Stomach (tissue), 8 donors: ENCODE measurements at regions not wholly inside any gene's neighbourhood (a gene's known extent, or its start where the extent isn't known, plus 50 kb on each side); places are given as distances from the start of the nearest gene placed in this dataset.
"Not testable (repeated sequence)": the region's sequence is repeated elsewhere in the genome, so short reads cannot be mapped to it uniquely, and the experiment has no call there.

Source experiments
- DNase-seq, 2 donors: peaks; one replicate each; pipeline versions ENCODE4 v3.0.0 to v3.0.0-alpha.2; 2013 to 2019
- H3K27ac ChIP-seq, 5 donors: fragments of 200-600 bp in 4 of 5; sonication (generic) in 4 of 5; one replicate each; pipeline ENCODE4 v1.5.1; 2013 to 2019; ENCODE audit warnings: mild to moderate bottlenecking in 1 of 5, moderate library complexity in 1 of 5
- H3K27me3 ChIP-seq, 3 donors: fragments of 200-600 bp; sonication (generic); one replicate each; pipeline ENCODE4 v1.5.1; 2017 to 2019; ENCODE audit warnings: mixed run types in 1 of 3
- H3K36me3 ChIP-seq, 4 donors: fragments of 200-600 bp; sonication (generic); 1 replicate in 3 of 4; 2 replicates in 1 of 4; pipeline ENCODE4 v1.5.1; 2016 to 2019
- H3K4me1 ChIP-seq, 4 donors: fragments of 200-600 bp; sonication (generic); one replicate each; pipeline ENCODE4 v1.5.1; 2016 to 2019
- H3K4me3 ChIP-seq, 4 donors: fragments of 200-600 bp; sonication (generic) in 3 of 4; one replicate each; pipeline ENCODE4 v1.5.1; 2016 to 2019; ENCODE audit warnings: mild to moderate bottlenecking in 1 of 4
- H3K9me3 ChIP-seq, 4 donors: fragments of 200-600 bp; sonication (generic); one replicate each; pipeline ENCODE4 v1.5.1; 2016 to 2019
- CTCF ChIP-seq, 7 experiments: fragments of 450-650 bp in 4 of 7; fragments of 200-600 bp in 3 of 7; sonication (generic) in 3 of 7; IDR thresholded peaks; one replicate each; pipeline ENCODE4 v1.5.1; 2016 to 2019; ENCODE audit warnings: antibody characterized with exemption in 7 of 7, control low read depth in 2 of 7, mild to moderate bottlenecking in 1 of 7
- EP300 ChIP-seq: sonication (generic); formaldehyde crosslinking; IDR thresholded peaks from one replicate; pipeline ENCODE4 v1.6.1; 2017; ENCODE audit warnings: antibody characterized with exemption
- POLR2A ChIP-seq, 4 donors: fragments of 450-650 bp; IDR thresholded peaks; one replicate each; pipeline ENCODE4 v1.6.1; 2016; ENCODE audit warnings: antibody characterized with exemption in 4 of 4, control low read depth in 2 of 4, mild to moderate bottlenecking in 1 of 4, moderate library complexity in 1 of 4
- WGBS, 5 donors: extraction: QIAGEN DNeasy Blood & Tissue Kit in 3 of 5; methylation state at CpG; one replicate each; pipeline versions ENCODE4 v1.1.5 to v1.1.7; 2013 to 2018; 5-methylcytosine and 5-hydroxymethylcytosine counted together
- intact Hi-C: fragments of 100-400 bp; cut with DNase I; formaldehyde crosslinking; loops from one replicate; pipeline ENCODE4 v1.15.1; 2023; ENCODE audit warnings: low total_unique reads
- small RNA-seq, 4 donors: library from RNA; depleted of rRNA; stranded (forward); fragments of <200 nt; gene quantifications; one replicate each; pipeline ENCODE3, GENCODE V24; 2016
- donor health status: healthy with polysubstance abuse.
- donor health status: Bipolar disorder and iron deficiency.
- donor health status: healthy.

DNA sequence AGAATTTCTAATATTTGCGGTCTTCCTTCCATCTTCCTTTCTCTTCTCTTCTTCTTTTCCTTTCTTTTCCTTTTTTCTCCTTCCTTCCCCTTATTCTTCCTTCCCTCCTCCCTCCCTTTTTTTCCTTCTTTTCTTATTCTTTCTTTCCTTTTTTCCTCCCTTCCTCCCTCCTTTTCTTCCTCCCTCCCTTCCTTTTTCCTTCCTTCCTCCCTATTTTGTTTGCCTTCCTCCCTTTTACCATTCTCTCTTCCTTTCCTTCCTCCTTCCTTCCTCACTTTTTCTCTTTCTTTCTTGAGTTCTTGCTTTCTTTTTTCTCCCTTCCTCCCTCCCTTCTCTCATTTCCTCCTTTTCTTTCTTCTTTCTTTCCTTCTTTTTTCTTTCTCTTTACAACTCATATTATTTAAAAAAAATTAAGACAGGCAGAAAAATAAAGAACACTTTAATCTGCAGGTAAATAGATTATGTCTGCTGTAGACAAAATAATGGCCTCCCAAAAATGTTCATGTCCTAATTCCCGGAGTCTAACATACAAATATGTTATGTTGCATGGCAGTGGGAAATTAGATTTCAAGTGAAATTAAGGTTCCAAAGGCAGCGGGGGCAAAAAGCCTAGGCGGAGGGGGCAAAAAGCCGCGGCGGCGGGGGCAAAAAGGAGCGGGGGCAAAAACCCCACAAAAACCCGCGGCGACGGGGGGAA lies 152.4 kb downstream of the ANKRD30BL start:
- DNase-seq = no peak
- 10 to 15% (median 12%) methylated on average over 13 of the region's 13 CpGs for WGBS, 5 donors
- intact Hi-C loops = no loop called here
- Histone ChIP-seq H3K4me3 (peak overlapping the region; percentile 38 to 44 (median 40)), H3K4me1 (peaks cover 0 to 11% (median 7%) of the 10 kb centered on the region in 4 donors), H3K36me3 (no peaks in the 10 kb centered on the region), H3K27me3 (peaks cover 0 to 36% (median 15%) of the 10 kb centered on the region in 3 donors), H3K27ac (no peak overlapping the region), H3K9me3 (no peaks in the 10 kb centered on the region)
- no peak for TF ChIP-seq EP300

GRCh38 chr2:131990751-131991150 lies 171.0 kb downstream of the ANKRD30BL start:
- H3K9me3 ChIP-seq, DNase-seq, H3K4me1 ChIP-seq, H3K27ac ChIP-seq, H3K4me3 ChIP-seq, H3K36me3 ChIP-seq, H3K27me3 ChIP-seq, intact Hi-C loops: not testable (repeated sequence)
- 30 to 78% (median 38%) methylated on average over 1 of the region's 1 CpG for WGBS, 5 donors

GRCh38 chr2:131966671-131967070 lies 195.1 kb downstream of the ANKRD30BL start:
- H3K4me1 ChIP-seq, intact Hi-C loops, H3K36me3 ChIP-seq, H3K27ac ChIP-seq, H3K4me3 ChIP-seq, DNase-seq, H3K27me3 ChIP-seq: not testable (repeated sequence)
- whole genome bisulfite sequencing, 5 donors = 74 to 83% (median 79%) methylated on average over 9 to 10 of the region's 10 CpGs
- peaks cover 0 to 12% (median 6%) of the 10 kb centered on the region in 4 donors for H3K9me3 ChIP-seq

- Histone ChIP-seq H3K27me3 (no peaks in the 10 kb centered on the region), H3K9me3 (peaks cover 0 to 12% (median 6%) of the 10 kb centered on the region in 4 donors), H3K4me1 (no peaks in the 10 kb centered on the region), H3K4me3 (no peak overlapping the region), H3K27ac (no peak overlapping the region), H3K36me3 (no peaks in the 10 kb centered on the region)
- no peak for DNase-seq
- no peak for TF ChIP-seq EP300
- no peak for TF ChIP-seq POLR2A (IDR thresholded peaks at IDR 0.05)
- TF ChIP-seq CTCF (IDR thresholded peaks at IDR 0.05) = no peak
- 93 to 95% (median 93%) methylated on average over 29 to 32 of the region's 32 CpGs for WGBS, 5 donors
- intact Hi-C loops = no loop called here
These were observed 195.5 kb downstream of the ANKRD30BL start for GRCh38 chr2:131966256-131966655.

DNA sequence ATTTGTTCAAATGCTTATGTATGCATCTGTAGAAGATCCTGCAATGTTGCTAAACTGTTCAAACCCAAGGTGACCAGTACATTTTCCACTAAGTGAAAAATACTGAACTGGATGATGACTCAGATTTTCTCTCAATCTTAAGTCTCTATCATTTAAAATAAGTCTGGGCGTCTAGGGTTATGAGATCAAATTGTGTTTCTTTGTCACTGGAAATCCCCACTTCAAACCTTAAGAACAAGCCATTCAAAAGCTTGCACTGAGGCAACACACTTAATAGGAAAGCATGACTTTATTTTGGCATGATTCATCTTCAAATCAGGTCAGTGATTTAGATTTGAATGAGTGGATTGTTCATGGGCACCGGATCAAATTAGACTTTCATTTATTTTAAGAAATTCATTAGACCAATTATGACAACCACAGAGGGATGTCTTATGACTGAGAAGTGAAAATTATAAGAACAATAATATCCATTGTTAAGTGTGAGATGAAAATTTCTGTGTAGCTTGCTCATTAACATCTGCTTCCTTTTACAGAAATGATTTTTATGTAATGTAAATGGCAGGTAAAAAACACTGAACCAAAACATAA lies 203.6 kb downstream of the ANKRD30BL start:
- intact Hi-C loops = not testable (repeated sequence)

DNA sequence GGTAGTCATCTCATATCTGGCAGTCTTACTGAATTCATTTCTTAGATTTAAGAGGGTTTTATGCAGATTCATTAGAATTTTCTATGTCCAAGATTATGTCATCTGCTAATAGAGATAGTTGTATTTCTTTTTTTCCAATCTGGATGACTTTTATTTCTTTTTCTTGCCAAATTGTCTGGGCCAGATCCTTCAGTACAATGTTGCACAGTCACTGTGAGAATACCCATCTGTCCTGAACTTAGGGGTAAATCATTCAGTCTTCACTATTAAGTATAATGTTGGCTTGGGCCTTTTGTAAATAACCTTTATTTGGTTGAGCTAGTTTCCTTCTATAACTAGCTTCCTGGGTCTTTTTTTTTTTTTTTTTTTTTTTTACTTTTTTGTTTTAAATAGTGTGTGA lies 213.1 kb downstream of the ANKRD30BL start:
- H3K9me3 ChIP-seq, H3K27ac ChIP-seq, H3K27me3 ChIP-seq, intact Hi-C loops, H3K4me3 ChIP-seq, H3K4me1 ChIP-seq, H3K36me3 ChIP-seq: not testable (repeated sequence)
- peak in 1 of 2 donors; percentile 60 for DNase-seq

More for the DNA sequence above, 203.6 kb downstream of the ANKRD30BL start:
- H3K36me3 ChIP-seq, H3K27me3 ChIP-seq, H3K27ac ChIP-seq, H3K9me3 ChIP-seq, H3K4me1 ChIP-seq, H3K4me3 ChIP-seq, DNase-seq: not testable (repeated sequence)
- WGBS, 5 donors = 65 to 84% (median 76%) methylated on average over 2 of the region's 2 CpGs

DNA sequence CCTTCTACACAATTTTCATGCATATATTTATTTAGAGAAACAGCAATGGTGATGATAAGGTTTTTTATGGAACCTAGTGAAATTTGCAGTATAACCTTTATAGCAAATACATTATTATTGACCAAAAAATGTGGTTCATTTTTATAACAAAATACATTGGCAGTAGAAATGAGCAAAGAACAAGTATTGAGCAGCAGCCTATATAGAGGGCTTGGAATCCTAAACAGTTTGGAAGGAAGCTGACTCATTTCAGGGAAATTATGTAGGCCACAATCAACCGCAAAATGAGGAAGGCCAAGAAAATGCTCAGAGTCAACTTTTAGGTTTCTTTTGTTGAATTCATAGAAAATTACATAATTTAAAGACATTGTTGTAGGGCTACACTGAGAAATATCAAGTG lies 238.5 kb downstream of the ANKRD30BL start:
- 68 to 81% (median 74%) methylated on average over 1 of the region's 1 CpG for whole genome bisulfite sequencing, 5 donors
- intact Hi-C loops, H3K9me3 ChIP-seq: not testable (repeated sequence)

DNA sequence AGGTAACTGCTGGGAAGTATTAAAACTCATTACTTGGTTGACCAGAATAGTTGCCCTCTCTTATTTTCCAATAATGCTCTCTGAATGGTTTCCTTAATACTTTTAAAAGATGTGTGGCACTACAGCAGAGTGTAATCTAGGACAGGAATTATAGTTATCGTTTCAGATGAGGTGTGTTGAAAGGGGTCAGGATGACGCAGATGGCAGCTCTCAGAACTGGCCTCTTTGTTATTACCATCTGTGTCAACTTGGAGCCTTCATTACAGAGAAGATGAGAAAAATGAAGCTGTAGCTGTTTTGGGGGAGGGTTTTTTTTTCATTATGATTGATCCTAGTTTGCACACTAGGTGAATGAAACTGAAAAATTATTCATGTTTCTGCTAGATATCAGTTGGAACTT lies 238.9 kb downstream of the ANKRD30BL start:
- 42 to 71% (median 59%) methylated on average over 2 of the region's 2 CpGs for WGBS, 5 donors
- intact Hi-C loops, H3K4me1 ChIP-seq, H3K27me3 ChIP-seq, H3K36me3 ChIP-seq, DNase-seq, H3K4me3 ChIP-seq, H3K9me3 ChIP-seq, H3K27ac ChIP-seq: not testable (repeated sequence)

More for the DNA sequence above, 238.5 kb downstream of the ANKRD30BL start:
- not testable (repeated sequence) for H3K27me3 ChIP-seq, DNase-seq, H3K27ac ChIP-seq, H3K4me1 ChIP-seq, H3K36me3 ChIP-seq, H3K4me3 ChIP-seq

Small RNAs in the stretch of these regions (small RNA-seq; reads per million reads assigned to genes)
- 0 reads per million in 4 donors for gene AC093787.1
